Astrocyte (in vitro differentiated cells and primary cell): ENCODE measurements at regions not wholly inside any gene's neighbourhood (a gene's known extent, or its start where the extent isn't known, plus 50 kb on each side); places are given as distances from the start of the nearest gene placed in this dataset.

Source experiments
- DNase-seq: peaks from one replicate; pipeline ENCODE4 v3.0.0-alpha.2; 2010; ENCODE audit warnings: low read depth
- FAIRE-seq: peaks from 2 replicates; lab custom pipeline; 2011; peaks lifted over from hg19 to GRCh38; lab: Jason Lieb, UNC
- H2AFZ ChIP-seq: 2 replicates; pipeline ENCODE4 v1.6.0; 2012; ENCODE audit warnings: low read depth, low read length, inconsistent platforms
- H3K27ac ChIP-seq: 2 replicates; pipeline ENCODE4 v1.5.1; 2011; ENCODE audit warnings: low read depth, low read length, inconsistent platforms
- H3K27me3 ChIP-seq: 2 replicates; pipeline ENCODE4 v1.6.0; 2011; ENCODE audit warnings: low read length, inconsistent platforms; ENCODE audit not compliant: insufficient read depth
- H3K36me3 ChIP-seq: 2 replicates; pipeline ENCODE4 v1.5.1; 2011; ENCODE audit warnings: low read length, inconsistent platforms; ENCODE audit not compliant: insufficient read depth
- H3K4me1 ChIP-seq: 2 replicates; pipeline ENCODE4 v1.5.1; 2011; ENCODE audit warnings: low read length, inconsistent platforms; ENCODE audit not compliant: insufficient read depth
- H3K4me2 ChIP-seq: 2 replicates; pipeline ENCODE4 v1.6.0; 2012; ENCODE audit warnings: low read length, inconsistent platforms
- H3K4me3 ChIP-seq: 2 replicates; pipeline ENCODE4 v1.5.1; 2011; ENCODE audit warnings: low read depth, mild to moderate bottlenecking, low read length, inconsistent platforms; ENCODE audit not compliant: insufficient read depth
- H3K79me2 ChIP-seq: 2 replicates; pipeline ENCODE4 v1.6.0; 2012; ENCODE audit warnings: mild to moderate bottlenecking, low read length, inconsistent platforms; ENCODE audit not compliant: insufficient read depth
- H3K9ac ChIP-seq: 2 replicates; pipeline ENCODE4 v1.6.0; 2012; ENCODE audit warnings: mild to moderate bottlenecking, low read length, inconsistent platforms
- H3K9me3 ChIP-seq: 2 replicates; pipeline ENCODE4 v1.5.1; 2012; ENCODE audit warnings: low read depth, mild to moderate bottlenecking, low read length, inconsistent platforms; ENCODE audit not compliant: insufficient read depth
- H4K20me1 ChIP-seq: 2 replicates; pipeline ENCODE4 v1.6.0; 2012; ENCODE audit warnings: low read length, inconsistent platforms; ENCODE audit not compliant: insufficient read depth
- H3K27ac Mint-ChIP-seq: one replicate; pipeline ENCODE4 v1.8.0; 2021; ENCODE audit warnings: mild to moderate bottlenecking, mixed read lengths; ENCODE audit not compliant: unreplicated experiment
- H3K27me3 Mint-ChIP-seq: one replicate; pipeline ENCODE4 v1.8.0; 2021; ENCODE audit warnings: low read depth, mixed read lengths; ENCODE audit not compliant: unreplicated experiment
- H3K36me3 Mint-ChIP-seq: one replicate; pipeline ENCODE4 v1.8.0; 2021; ENCODE audit warnings: low read depth, mixed read lengths; ENCODE audit not compliant: unreplicated experiment
- H3K4me1 Mint-ChIP-seq: one replicate; pipeline ENCODE4 v1.8.0; 2021; ENCODE audit warnings: low read depth, mixed read lengths; ENCODE audit not compliant: unreplicated experiment
- H3K4me3 Mint-ChIP-seq: one replicate; pipeline ENCODE4 v1.8.0; 2021; ENCODE audit warnings: mild to moderate bottlenecking, moderate library complexity, mixed read lengths; ENCODE audit not compliant: unreplicated experiment
- H3K9me3 Mint-ChIP-seq: one replicate; pipeline ENCODE4 v1.8.0; 2021; ENCODE audit warnings: mild to moderate bottlenecking, mixed read lengths; ENCODE audit not compliant: unreplicated experiment
- CTCF ChIP-seq: IDR thresholded peaks from 2 replicates; pipeline ENCODE4 v1.5.1; 2011; ENCODE audit warnings: low read depth, mild to moderate bottlenecking, inconsistent platforms, low read length, moderate library complexity; ENCODE audit not compliant: insufficient read depth
- EZH2 ChIP-seq: IDR thresholded peaks from 2 replicates; pipeline ENCODE4 v1.6.1; 2012; ENCODE audit warnings: mild to moderate bottlenecking, low read length, inconsistent platforms; ENCODE audit not compliant: insufficient read depth

- Mint-ChIP-seq H3K4me1 (peaks cover 2% of the 10 kb centered on the region), H3K36me3 (no peaks in the 10 kb centered on the region), H3K27ac (no peak overlapping the region), H3K4me3 (no peak overlapping the region), H3K9me3 (no peaks in the 10 kb centered on the region), H3K27me3 (peaks cover 4% of the 10 kb centered on the region)
- Histone ChIP-seq H3K4me1 (peaks cover 4% of the 10 kb centered on the region), H3K36me3 (no peaks in the 10 kb centered on the region), H3K9me3 (no peaks in the 10 kb centered on the region), H4K20me1 (no peaks in the 10 kb centered on the region), H3K27me3 (no peaks in the 10 kb centered on the region), H3K4me2 (no peak overlapping the region), H3K79me2 (no peaks in the 10 kb centered on the region), H3K27ac (no peak overlapping the region), H3K9ac (no peak overlapping the region), H2AFZ (no peak overlapping the region), H3K4me3 (no peak overlapping the region)
- FAIRE-seq (no peak), DNase-seq (no peak)
- TF ChIP-seq EZH2 (no peak), CTCF (no peak)
Observed at GRCh38 chr16:59205403-59205802, 471.3 kb upstream of the GOT2 start.

GRCh38 chr16:59204589-59204988 lies 470.5 kb upstream of the GOT2 start:
- no peaks in the 10 kb centered on the region for H3K27me3 ChIP-seq
- FAIRE-seq: no peak
- Mint-ChIP-seq H3K4me3 (no peak overlapping the region), H3K27me3 (peaks cover 4% of the 10 kb centered on the region), H3K4me1 (no peaks in the 10 kb centered on the region), H3K27ac (no peak overlapping the region), H3K9me3 (no peaks in the 10 kb centered on the region), H3K36me3 (no peaks in the 10 kb centered on the region)
- H4K20me1 ChIP-seq: no peaks in the 10 kb centered on the region
- TF ChIP-seq EZH2: no peak
- TF ChIP-seq CTCF: no peak
- H3K27ac ChIP-seq: no peak overlapping the region
- H3K4me3 ChIP-seq: no peak overlapping the region
- no peak overlapping the region for H3K4me2 ChIP-seq
- DNase-seq: no peak
- H3K36me3 ChIP-seq: no peaks in the 10 kb centered on the region
- H3K9ac ChIP-seq: no peak overlapping the region
- H3K4me1 ChIP-seq: no peaks in the 10 kb centered on the region
- H2AFZ ChIP-seq: no peak overlapping the region
- H3K79me2 ChIP-seq: no peaks in the 10 kb centered on the region
- H3K9me3 ChIP-seq: no peaks in the 10 kb centered on the region

GRCh38 chr16:59202233-59202862 lies 468.2 kb upstream of the GOT2 start:
- no peaks in the 10 kb centered on the region for H4K20me1 ChIP-seq
- H3K4me2 ChIP-seq: no peak overlapping the region
- H3K27me3 ChIP-seq: no peaks in the 10 kb centered on the region
- no peak for TF ChIP-seq CTCF
- TF ChIP-seq EZH2: no peak
- H3K4me1 ChIP-seq: no peaks in the 10 kb centered on the region
- Mint-ChIP-seq H3K4me1 (no peaks in the 10 kb centered on the region), H3K27ac (no peak overlapping the region), H3K27me3 (peaks cover 3% of the 10 kb centered on the region), H3K36me3 (no peaks in the 10 kb centered on the region), H3K9me3 (no peaks in the 10 kb centered on the region), H3K4me3 (no peak overlapping the region)
- FAIRE-seq: no peak
- H3K79me2 ChIP-seq: no peaks in the 10 kb centered on the region
- no peak overlapping the region for H3K27ac ChIP-seq
- no peaks in the 10 kb centered on the region for H3K9me3 ChIP-seq
- H3K36me3 ChIP-seq: no peaks in the 10 kb centered on the region
- no peak overlapping the region for H2AFZ ChIP-seq
- no peak for DNase-seq
- no peak overlapping the region for H3K9ac ChIP-seq
- H3K4me3 ChIP-seq: no peak overlapping the region
